Stimulated activated CD4-positive, alpha-beta T cell treated with anti-CD3 and anti-CD28 coated beads, TNF-alpha, amount 100 ng/mL, for 24 hours (primary cell): ENCODE measurements at regions not wholly inside any gene's neighbourhood (a gene's known extent, or its start where the extent isn't known, plus 50 kb on each side); places are given as distances from the start of the nearest gene placed in this dataset.

Source experiments
- DNase-seq, 3 experiments: peaks; one replicate each; pipeline ENCODE4 v3.0.0-alpha.2; 2020; ENCODE audit warnings: low read depth in 3 of 3

- DNase-seq, result no peak
These were observed 203.8 kb downstream of the RASSF9 start for GRCh38 chr12:85632390-85632789.

GRCh38 chr12:85633491-85633890 is 202.7 kb downstream of the RASSF9 start:
- no peak for DNase-seq

- no peak for DNase-seq
These were observed 196.4 kb downstream of the RASSF9 start for GRCh38 chr12:85639834-85640233.

GRCh38 chr12:85641796-85642195 is 194.4 kb downstream of the RASSF9 start:
- DNase-seq, result no peak

- no peak for DNase-seq
These were observed 193.9 kb downstream of the RASSF9 start for GRCh38 chr12:85642288-85642687.

- DNase-seq, result no peak
These were observed 193.4 kb downstream of the RASSF9 start for GRCh38 chr12:85642808-85643207.

- DNase-seq, result no peak
These were observed 191.7 kb downstream of the RASSF9 start for GRCh38 chr12:85644508-85644907.

GRCh38 chr12:85653731-85654455 is 182.3 kb downstream of the RASSF9 start:
- no peak for DNase-seq

- DNase-seq, result no peak
These were observed 181.8 kb downstream of the RASSF9 start for GRCh38 chr12:85654456-85654840.

- DNase-seq, result no peak
These were observed 179.6 kb downstream of the RASSF9 start for GRCh38 chr12:85656561-85656960.

GRCh38 chr12:85657251-85657650 is 179.0 kb downstream of the RASSF9 start:
- DNase-seq, result no peak

- DNase-seq, result no peak
These were observed 178.2 kb downstream of the RASSF9 start for GRCh38 chr12:85657836-85658630.

- no peak for DNase-seq
These were observed 176.3 kb downstream of the RASSF9 start for GRCh38 chr12:85659754-85660530.

GRCh38 chr12:85661461-85662206 is 174.6 kb downstream of the RASSF9 start:
- DNase-seq, result no peak

GRCh38 chr12:85662207-85662602 is 174.0 kb downstream of the RASSF9 start:
- DNase-seq, result no peak

GRCh38 chr12:85663631-85664030 is 172.6 kb downstream of the RASSF9 start:
- no peak for DNase-seq

- DNase-seq, result no peak
These were observed 171.8 kb downstream of the RASSF9 start for GRCh38 chr12:85664429-85664828.

GRCh38 chr12:85669911-85670310 is 166.3 kb downstream of the RASSF9 start:
- DNase-seq, result no peak

- DNase-seq, result no peak
These were observed 163.8 kb downstream of the RASSF9 start for GRCh38 chr12:85672436-85672835.

GRCh38 chr12:85673921-85674420 is 162.2 kb downstream of the RASSF9 start:
- no peak for DNase-seq
